ENCODE measurements at regions not wholly inside any gene's neighbourhood (a gene's known extent, or its start where the extent isn't known, plus 50 kb on each side); places are given as distances from the start of the nearest gene placed in this dataset.
A peak's percentile ranks its signal among the peaks of the same experiment; 100 is the strongest.

DNA sequence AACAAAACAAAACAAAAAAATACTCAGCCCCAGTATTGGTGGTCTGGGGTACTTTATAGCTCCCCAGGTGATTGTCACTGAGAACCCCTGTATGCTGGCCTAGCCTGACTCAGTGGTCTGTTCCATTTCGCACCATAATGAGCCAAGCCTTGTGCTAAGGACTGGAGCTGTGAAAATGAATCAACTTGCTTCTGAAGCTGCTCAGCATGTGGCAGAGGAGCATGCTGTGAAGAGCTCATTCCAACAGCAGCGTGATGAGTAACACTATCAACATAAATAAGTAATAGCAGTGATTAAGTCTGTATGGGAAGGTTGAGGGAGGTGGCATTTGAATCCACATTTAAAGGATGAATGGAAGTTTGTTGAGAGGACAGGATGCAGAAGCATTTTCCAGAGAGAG lies 67.2 kb upstream of the ATL2 start:
- RAD21 ChIA-PET (ENCODE audit: low non-redundant PET in 1 of 2, low total read pairs in 2 of 2, uncharacterized antibody in 2 of 2, unreplicated experiment in 2 of 2) = no interaction called here
- intact Hi-C loops (cut with micrococcal nuclease) = no loop called here
- no peak overlapping the region for H3K4me3 ChIP-seq (replicated peaks in 1 of 2; ENCODE audit: low read depth in 1 of 2, low read length in 2 of 2)
- H3K4me1 ChIP-seq (ENCODE audit: control insufficient read depth in 1 of 2, insufficient read depth in 2 of 2, low read length in 2 of 2) = peaks cover 18 to 29% of the 10 kb centered on the region in 2 experiments
- TF ChIP-seq CBX3 (IDR thresholded peaks at IDR 0.05; ENCODE audit: low read depth) = peak; percentile 92
- peak; percentile 53; the same call in 1 of the 2 replicates for TF ChIP-seq FOSL1 (IDR thresholded peaks at IDR 0.05; ENCODE audit: low read depth)
- TF ChIP-seq, protein P1, sequence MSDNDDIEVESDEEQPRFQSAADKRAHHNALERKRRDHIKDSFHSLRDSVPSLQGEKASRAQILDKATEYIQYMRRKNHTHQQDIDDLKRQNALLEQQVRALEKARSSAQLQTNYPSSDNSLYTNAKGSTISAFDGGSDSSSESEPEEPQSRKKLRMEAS (IDR thresholded peaks at IDR 0.05) = peak; percentile 92
- TF ChIP-seq SP1 (IDR thresholded peaks at IDR 0.05; ENCODE audit: low read depth) = peak; percentile 53
- 0 out of 2 replicates have a peak, but pooled peaks have one; percentile 23 for TF ChIP-seq SIN3A (IDR thresholded peaks at IDR 0.05; ENCODE audit: low read depth)
- peak; percentile 57 for TF ChIP-seq JUND (IDR thresholded peaks at IDR 0.05)
- no peak for TF ChIP-seq CEBPB (IDR thresholded peaks at IDR 0.05; ENCODE audit: low read depth)
- no peak for TF ChIP-seq EZH2phosphoT487 (IDR thresholded peaks at IDR 0.05; ENCODE audit: borderline replicate concordance)
- no peak for TF ChIP-seq RAD21 (IDR thresholded peaks at IDR 0.05; ENCODE audit: low read depth)
- no peaks in the 10 kb centered on the region for H4K20me1 ChIP-seq (ENCODE audit: insufficient read depth)
- peak; percentile 74 for ATAC-seq
- H3K9ac ChIP-seq (ENCODE audit: low read length) = no peak overlapping the region
- POLR2A ChIA-PET = no interaction called here
- H2AFZ ChIP-seq (ENCODE audit: low read depth, low read length, poor library complexity, severe bottlenecking) = no peak overlapping the region
- peak overlapping the region; percentile 24 for H3K4me2 ChIP-seq (ENCODE audit: low read length)
- CTCF ChIA-PET = interaction anchor here (1.1 kb wide), 1 partner anchor 21 kb away, joined by 4 read pairs; no protein-coding TSS in a partner anchor
- no peaks in the 10 kb centered on the region for H3K9me2 ChIP-seq (ENCODE audit: insufficient read depth)
- no peaks in the 10 kb centered on the region for H3K9me3 ChIP-seq (ENCODE audit: control insufficient read depth in 1 of 2, insufficient read depth in 1 of 2, low read depth in 1 of 2, low read length in 2 of 2)
- BruUV-seq (replicated peaks) = no TSS peak
- H3K79me2 ChIP-seq (ENCODE audit: insufficient read depth, low read length) = no peaks in the 10 kb centered on the region
- no peak overlapping the region for H3K27ac ChIP-seq (ENCODE audit: low read depth, low read length)
- no peaks in the 10 kb centered on the region for H3K36me3 ChIP-seq (ENCODE audit: control insufficient read depth in 1 of 2, insufficient read depth in 2 of 2, low read length in 2 of 2)
- H3K27me3 ChIP-seq (ENCODE audit: insufficient read depth, low read length) = peaks cover 19% of the 10 kb centered on the region
- DNase-seq (ENCODE audit: low read depth, low spot score) = peak; percentile 51

DNA sequence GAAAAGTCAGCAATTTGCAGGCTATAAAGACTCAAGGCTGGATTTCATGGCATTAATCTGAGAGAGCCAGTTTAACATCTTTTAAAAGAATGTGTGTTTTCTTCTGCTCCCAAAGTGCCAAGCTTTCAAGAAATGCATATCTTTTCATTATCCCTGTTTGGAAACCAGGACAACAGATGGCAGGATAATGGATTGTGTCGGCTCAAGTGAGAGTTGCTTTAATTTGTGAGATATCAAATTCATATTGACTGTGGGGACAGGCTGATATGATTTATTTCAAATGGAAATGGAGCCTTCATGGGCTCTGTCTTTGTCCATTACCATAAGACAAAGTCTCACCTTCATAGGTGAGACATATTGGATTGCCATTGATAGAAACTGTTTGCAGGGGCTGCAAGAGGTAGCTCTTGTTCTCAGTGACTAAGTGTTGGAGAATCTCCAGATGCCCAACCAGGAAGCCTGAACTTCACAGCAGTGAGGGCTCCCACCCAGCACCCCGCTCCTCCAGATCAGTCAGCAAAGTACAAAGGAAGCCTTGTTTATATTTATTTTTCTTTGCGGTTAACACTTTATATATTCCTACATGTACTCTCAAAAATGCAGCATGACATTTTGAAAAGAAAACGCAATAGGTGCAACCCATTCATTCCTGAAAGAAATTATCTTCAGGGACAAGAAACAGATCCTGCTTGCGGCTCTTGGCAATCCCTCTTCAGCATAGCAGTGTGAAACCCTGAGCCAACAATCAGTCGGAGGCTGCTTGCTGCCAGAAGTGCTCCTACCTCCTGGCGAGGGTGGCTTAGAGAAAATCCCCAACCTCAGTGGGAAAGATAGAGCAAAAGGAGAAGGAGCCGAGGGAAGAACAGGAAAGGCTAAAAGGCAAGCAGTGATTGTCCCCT lies 65.8 kb upstream of the ATL2 start:
- Histone ChIP-seq H3K27me3 (ENCODE audit: insufficient read depth, low read length) (peaks cover 19% of the 10 kb centered on the region), H3K79me2 (ENCODE audit: insufficient read depth, low read length) (no peaks in the 10 kb centered on the region), H4K20me1 (ENCODE audit: insufficient read depth) (no peaks in the 10 kb centered on the region), H3K4me1 (ENCODE audit: control insufficient read depth in 1 of 2, insufficient read depth in 2 of 2, low read length in 2 of 2) (peaks cover 18 to 34% of the 10 kb centered on the region in 2 experiments), H2AFZ (ENCODE audit: low read depth, low read length, poor library complexity, severe bottlenecking) (no peak overlapping the region), H3K27ac (ENCODE audit: low read depth, low read length) (no peak overlapping the region), H3K9ac (ENCODE audit: low read length) (no peak overlapping the region), H3K9me3 (ENCODE audit: control insufficient read depth in 1 of 2, insufficient read depth in 1 of 2, low read depth in 1 of 2, low read length in 2 of 2) (no peaks in the 10 kb centered on the region), H3K4me3 (replicated peaks in 1 of 2; ENCODE audit: low read depth in 1 of 2, low read length in 2 of 2) (no peak overlapping the region), H3K4me2 (ENCODE audit: low read length) (peak overlapping the region; percentile 24), H3K36me3 (ENCODE audit: control insufficient read depth in 1 of 2, insufficient read depth in 2 of 2, low read length in 2 of 2) (no peaks in the 10 kb centered on the region), H3K9me2 (ENCODE audit: insufficient read depth) (no peaks in the 10 kb centered on the region)
- ChIA-PET POLR2A (no interaction called here), CTCF (interaction anchor here (1.8 kb wide), 1 partner anchor 23 kb away, joined by 6 read pairs; no protein-coding TSS in a partner anchor), RAD21 (ENCODE audit: low non-redundant PET in 1 of 2, low total read pairs in 2 of 2, uncharacterized antibody in 2 of 2, unreplicated experiment in 2 of 2) (no interaction called here)
- ATAC-seq = peak; percentile 63
- BruUV-seq (replicated peaks) = no TSS peak
- intact Hi-C loops (cut with micrococcal nuclease) = no loop called here
- peak; percentile 19 for DNase-seq (ENCODE audit: low read depth, low spot score)
- TF ChIP-seq POLR2AphosphoS5 (IDR thresholded peaks at IDR 0.05; ENCODE audit: low read depth, low read length) (no peak), CEBPB (IDR thresholded peaks at IDR 0.05; ENCODE audit: low read depth) (no peak), YY1 (IDR thresholded peaks at IDR 0.05; ENCODE audit: extremely low read depth, insufficient replicate concordance, low read depth, low read length) (no peak), EGR1 (IDR thresholded peaks at IDR 0.05; ENCODE audit: low read depth) (no peak; the same call in 1 of the 2 replicates), SIN3A (IDR thresholded peaks at IDR 0.05; ENCODE audit: low read depth) (no peak), ZFX (IDR thresholded peaks at IDR 0.05) (no peak), CBX3 (IDR thresholded peaks at IDR 0.05; ENCODE audit: low read depth) (0 out of 2 replicates have a peak, but pooled peaks have one; percentile 29), POLR2A (IDR thresholded peaks at IDR 0.05; ENCODE audit: borderline replicate concordance, extremely low read depth, insufficient read depth, insufficient read length) (no peak), ZNF274 (IDR thresholded peaks at IDR 0.05; ENCODE audit: low read depth, low read length) (no peak), JUND (IDR thresholded peaks at IDR 0.05) (peak; percentile 33; the same call in 1 of the 2 replicates), SP1 (IDR thresholded peaks at IDR 0.05; ENCODE audit: low read depth) (peak; percentile 36; the same call in 1 of the 2 replicates), EZH2phosphoT487 (IDR thresholded peaks at IDR 0.05; ENCODE audit: borderline replicate concordance) (no peak), FOSL1 (IDR thresholded peaks at IDR 0.05; ENCODE audit: low read depth) (peak; percentile 37), RAD21 (IDR thresholded peaks at IDR 0.05; ENCODE audit: low read depth) (peak; percentile 9; the same call in 1 of the 2 replicates), ELF1 (IDR thresholded peaks at IDR 0.05; ENCODE audit: borderline replicate concordance, low read depth) (no peak), TCF7L2 (IDR thresholded peaks at IDR 0.05; ENCODE audit: borderline replicate concordance, extremely low read depth, insufficient read depth, insufficient read length) (no peak), EZH2 (IDR thresholded peaks at IDR 0.05) (no peak)
- TF ChIP-seq, protein P2, sequence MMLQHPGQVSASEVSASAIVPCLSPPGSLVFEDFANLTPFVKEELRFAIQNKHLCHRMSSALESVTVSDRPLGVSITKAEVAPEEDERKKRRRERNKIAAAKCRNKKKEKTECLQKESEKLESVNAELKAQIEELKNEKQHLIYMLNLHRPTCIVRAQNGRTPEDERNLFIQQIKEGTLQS (IDR thresholded peaks at IDR 0.05) = no peak
- TF ChIP-seq, protein P1 (IDR thresholded peaks at IDR 0.05) = no peak
